ENCODE measurements at regions not wholly inside any gene's neighbourhood (a gene's known extent, or its start where the extent isn't known, plus 50 kb on each side); places are given as distances from the start of the nearest gene placed in this dataset.
"Not testable (repeated sequence)": the region's sequence is repeated elsewhere in the genome, so short reads cannot be mapped to it uniquely, and the experiment has no call there.

GRCh38 chr4:184335520-184335919 lies 117.8 kb upstream of the ENPP6 start:
- DNase-seq, result no peak

- not testable (repeated sequence) for DNase-seq
Observed at GRCh38 chr4:184333446-184333845, 115.8 kb upstream of the ENPP6 start.

GRCh38 chr4:184331268-184331995 lies 113.8 kb upstream of the ENPP6 start:
- DNase-seq, result peak; percentile 54

GRCh38 chr4:184330517-184331094 lies 112.9 kb upstream of the ENPP6 start:
- DNase-seq, result not testable (repeated sequence)

- DNase-seq, result no peak
Observed at GRCh38 chr4:184329659-184330400, 112.2 kb upstream of the ENPP6 start.

- DNase-seq, result no peak
Observed at GRCh38 chr4:184329235-184329634, 111.6 kb upstream of the ENPP6 start.

- DNase-seq, result no peak
Observed at GRCh38 chr4:184328022-184328736, 110.5 kb upstream of the ENPP6 start.

- no peak for DNase-seq
Observed at GRCh38 chr4:184324939-184325477, 107.3 kb upstream of the ENPP6 start.

GRCh38 chr4:184322328-184323025 lies 104.8 kb upstream of the ENPP6 start:
- DNase-seq, result no peak

- no peak for DNase-seq
Observed at GRCh38 chr4:184320631-184321030, 103.0 kb upstream of the ENPP6 start.

- no peak for DNase-seq
Observed at GRCh38 chr4:184318852-184319251, 101.2 kb upstream of the ENPP6 start.

- DNase-seq, result no peak
Observed at GRCh38 chr4:184317234-184317918, 99.7 kb upstream of the ENPP6 start.

GRCh38 chr4:184316821-184317220 lies 99.1 kb upstream of the ENPP6 start:
- DNase-seq, result no peak

GRCh38 chr4:184315675-184316359 lies 98.1 kb upstream of the ENPP6 start:
- no peak for DNase-seq

- DNase-seq, result no peak
Observed at GRCh38 chr4:184313702-184314659, 96.3 kb upstream of the ENPP6 start.

GRCh38 chr4:184313058-184313581 lies 95.4 kb upstream of the ENPP6 start:
- no peak for DNase-seq

- DNase-seq, result no peak
Observed at GRCh38 chr4:184312126-184312525, 94.5 kb upstream of the ENPP6 start.

GRCh38 chr4:184310881-184311709 lies 93.4 kb upstream of the ENPP6 start:
- DNase-seq, result no peak

- DNase-seq, result no peak
Observed at GRCh38 chr4:184310171-184310567, 92.5 kb upstream of the ENPP6 start.

All from DMS79 (cell line).